HG03175 (cell line): ENCODE measurements at regions not wholly inside any gene's neighbourhood (a gene's known extent, or its start where the extent isn't known, plus 50 kb on each side); places are given as distances from the start of the nearest gene placed in this dataset.

Source experiments
- ATAC-seq: cut with Tn5 transposase; IDR thresholded peaks from one replicate; pipeline ENCODE4 v1.9.1; 2021; ENCODE audit warnings: mild to moderate bottlenecking, moderate library complexity; ENCODE audit not compliant: unreplicated experiment

GRCh38 chr2:156099382-156099781 lies 233.1 kb downstream of the NR4A2 start:
- ATAC-seq = no peak

DNA sequence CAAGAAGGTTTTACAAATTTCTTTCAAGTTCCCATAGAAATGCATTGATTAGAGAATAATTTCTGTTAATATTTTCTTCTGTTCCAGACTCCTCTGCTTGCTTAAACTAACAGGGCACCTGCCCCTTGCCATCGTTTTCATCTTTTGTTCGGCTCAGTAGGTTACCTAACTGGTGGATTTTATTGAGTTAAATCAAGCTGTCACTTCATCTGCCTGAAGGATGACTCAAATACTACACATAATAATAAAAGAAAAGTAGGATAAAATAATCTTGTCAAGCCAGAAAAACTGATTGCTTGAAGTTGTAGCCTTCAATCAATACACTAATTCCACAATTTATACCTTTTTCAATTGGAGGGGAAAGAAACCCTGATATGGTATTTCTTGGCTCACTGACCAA lies 234.0 kb downstream of the NR4A2 start:
- no peak for ATAC-seq

DNA sequence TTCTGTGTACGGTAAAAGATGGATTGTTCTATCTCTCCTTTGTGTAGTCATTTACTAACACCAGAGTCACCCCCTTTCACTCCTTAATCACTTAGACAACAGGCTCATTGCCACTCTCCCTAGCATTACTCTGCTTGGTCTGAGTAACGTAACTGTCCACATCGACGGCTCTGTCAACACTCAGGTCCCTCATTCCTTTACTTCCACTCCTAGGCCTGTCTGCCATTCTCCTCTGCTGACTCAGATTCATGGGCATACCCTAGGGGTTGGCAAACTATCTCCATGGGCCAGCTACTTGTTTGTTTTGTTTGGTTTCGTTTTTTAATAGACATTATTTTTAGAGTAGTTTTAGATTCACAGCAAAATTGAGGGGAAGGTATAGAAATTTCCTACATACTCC lies 243.9 kb downstream of the NR4A2 start:
- ATAC-seq = no peak

- ATAC-seq = no peak
Observed at GRCh38 chr2:156087875-156088274, 244.6 kb downstream of the NR4A2 start.

DNA sequence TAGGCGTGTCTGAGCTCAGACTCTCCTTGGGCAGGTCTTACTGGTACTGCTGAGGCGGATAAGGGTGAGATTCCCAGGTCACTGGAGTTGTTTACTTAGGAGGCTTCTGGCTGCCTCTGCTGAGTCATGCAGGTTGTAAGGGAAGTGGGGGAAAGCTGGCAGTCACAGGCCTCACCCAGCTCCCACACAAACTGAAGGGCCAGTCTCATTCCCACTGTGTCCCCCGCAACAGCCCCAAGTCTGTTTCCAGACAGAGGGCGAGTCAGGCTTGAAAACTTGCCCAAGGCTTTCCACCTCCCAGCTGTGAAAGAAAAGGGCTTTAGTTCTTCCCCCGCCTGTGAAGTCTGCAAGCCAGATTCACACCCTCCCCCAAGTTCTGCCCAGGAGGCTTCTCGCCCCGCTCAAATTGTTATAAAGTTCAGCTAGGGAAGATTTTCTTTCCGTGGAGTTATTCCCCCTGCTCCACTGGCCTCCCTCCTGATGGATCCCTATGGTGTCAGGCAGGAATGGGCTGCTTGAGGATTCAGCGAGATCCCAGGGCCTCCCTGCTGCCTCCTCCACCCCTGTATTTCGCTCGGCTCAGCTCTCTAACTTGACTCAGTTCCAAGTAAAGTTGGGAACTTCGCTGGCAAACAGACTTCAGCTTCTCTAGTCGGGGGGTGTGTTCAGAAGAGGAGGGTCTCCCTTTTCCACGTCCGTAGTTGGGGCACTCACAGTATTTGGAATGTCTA lies 248.6 kb downstream of the NR4A2 start:
- no peak for ATAC-seq

DNA sequence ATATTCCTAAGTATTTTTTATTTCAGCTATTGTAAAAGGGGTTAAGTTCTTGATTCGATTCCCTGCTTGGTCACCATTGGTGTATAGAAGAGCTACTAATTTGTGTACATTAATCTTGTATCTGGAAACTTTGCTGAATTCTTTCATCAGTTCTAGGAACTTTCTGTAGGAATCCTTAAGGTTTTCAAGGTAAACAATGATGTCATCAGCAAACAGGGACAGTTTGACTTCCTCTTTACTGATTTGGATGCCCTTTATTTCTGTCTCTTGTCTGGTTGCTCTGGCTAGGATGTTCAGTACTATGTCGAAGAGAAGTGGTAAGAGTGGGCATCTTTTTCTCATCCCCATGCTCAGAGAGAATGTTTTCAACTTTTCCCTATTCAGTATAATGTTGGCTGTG lies 252.7 kb downstream of the NR4A2 start:
- ATAC-seq = no peak

- ATAC-seq = no peak
Observed at GRCh38 chr2:156077041-156077742, 255.3 kb downstream of the NR4A2 start.

GRCh38 chr2:156065912-156066311 lies 266.6 kb downstream of the NR4A2 start:
- no peak for ATAC-seq

DNA sequence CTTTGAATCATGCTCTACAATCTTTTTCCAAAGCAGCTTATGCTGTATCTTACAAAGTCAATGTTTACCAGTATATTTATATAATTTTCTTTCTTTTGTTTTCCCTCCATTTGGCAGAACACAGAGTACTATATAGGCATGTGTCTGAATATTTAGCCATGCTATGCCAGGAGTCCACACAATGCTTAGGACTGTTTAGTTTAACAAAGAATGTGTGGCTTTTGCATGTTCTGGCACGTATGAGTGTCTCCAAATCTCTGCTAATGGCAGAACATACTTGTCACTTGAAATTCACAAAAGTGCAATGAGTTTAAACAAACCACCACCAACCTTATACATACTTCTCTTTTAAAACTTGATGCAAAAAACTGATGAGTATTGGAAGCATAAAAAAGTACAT lies 268.0 kb downstream of the NR4A2 start:
- no peak for ATAC-seq

DNA sequence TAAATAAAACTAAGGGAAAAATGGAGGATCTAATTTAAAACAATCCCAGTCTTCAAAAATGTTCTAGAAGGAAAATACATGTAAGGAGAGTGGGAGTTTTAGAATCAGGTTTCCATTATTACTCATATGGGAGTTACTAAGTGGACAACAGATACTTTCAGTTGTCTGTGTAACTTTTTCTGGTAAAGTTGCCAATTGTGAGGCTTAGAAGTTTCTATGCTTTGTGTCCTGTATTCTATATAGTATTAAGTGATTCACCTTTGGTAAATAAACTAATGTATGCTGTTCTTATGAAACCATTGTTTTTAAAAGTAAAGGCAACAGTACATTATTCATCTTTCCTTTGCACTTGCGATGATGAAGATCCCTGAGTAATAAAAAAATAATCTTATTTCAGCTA lies 274.9 kb downstream of the NR4A2 start:
- ATAC-seq = no peak

DNA sequence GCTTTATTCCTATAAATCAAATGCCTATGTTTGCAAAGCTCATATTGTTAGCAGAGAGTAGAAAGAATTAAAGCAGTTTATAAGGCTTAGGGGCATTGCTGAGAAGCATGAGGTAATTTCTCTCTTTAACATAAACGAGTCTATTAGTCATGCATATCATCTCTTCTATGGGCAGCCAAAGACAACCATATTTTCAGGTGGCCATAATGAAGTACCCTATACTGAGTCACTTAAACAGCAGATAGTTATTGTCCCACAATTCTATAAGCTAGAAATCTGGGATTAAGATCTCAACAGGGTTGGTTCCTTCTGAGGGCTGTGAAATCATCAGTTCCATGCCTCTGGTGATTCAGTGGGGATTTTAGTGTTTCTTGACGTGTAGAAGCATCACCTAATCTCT lies 277.5 kb downstream of the NR4A2 start:
- no peak for ATAC-seq

DNA sequence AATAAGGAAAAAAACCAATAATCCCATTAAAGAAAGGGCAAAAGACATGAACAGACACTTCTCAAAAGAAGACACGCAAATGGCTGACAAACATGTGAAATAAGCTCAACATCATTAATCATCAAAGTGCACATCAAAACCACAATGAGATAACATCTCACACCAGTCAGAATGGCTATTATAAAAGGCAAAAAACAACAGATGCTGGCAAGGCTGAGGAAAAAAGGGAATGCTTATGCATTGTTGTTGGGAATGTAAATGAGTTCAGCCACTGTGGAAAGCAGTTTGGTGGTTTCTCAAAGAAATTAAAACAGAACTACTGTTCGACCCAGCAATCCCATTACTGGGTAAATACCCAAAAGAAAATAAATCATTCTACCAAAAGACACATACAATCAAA lies 285.6 kb downstream of the NR4A2 start:
- ATAC-seq = no peak

DNA sequence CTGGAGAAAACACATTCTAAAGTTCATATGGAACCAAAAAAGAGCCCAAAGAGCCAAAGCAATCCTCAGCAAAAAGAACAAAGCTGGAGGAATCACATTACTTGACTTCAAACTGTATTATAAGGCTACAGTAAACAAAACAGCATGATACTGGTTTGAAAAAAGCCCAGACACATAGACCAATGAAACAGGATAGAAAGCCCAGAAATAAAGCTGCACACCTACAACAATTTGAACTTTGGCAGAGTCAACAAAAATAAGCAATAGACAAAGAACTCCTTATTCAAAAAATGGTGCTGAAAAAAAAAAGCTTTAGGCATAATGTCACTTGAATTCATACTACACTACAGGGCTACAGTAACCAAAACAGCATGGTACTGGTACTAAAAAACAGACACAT lies 289.6 kb downstream of the NR4A2 start:
- ATAC-seq = no peak

DNA sequence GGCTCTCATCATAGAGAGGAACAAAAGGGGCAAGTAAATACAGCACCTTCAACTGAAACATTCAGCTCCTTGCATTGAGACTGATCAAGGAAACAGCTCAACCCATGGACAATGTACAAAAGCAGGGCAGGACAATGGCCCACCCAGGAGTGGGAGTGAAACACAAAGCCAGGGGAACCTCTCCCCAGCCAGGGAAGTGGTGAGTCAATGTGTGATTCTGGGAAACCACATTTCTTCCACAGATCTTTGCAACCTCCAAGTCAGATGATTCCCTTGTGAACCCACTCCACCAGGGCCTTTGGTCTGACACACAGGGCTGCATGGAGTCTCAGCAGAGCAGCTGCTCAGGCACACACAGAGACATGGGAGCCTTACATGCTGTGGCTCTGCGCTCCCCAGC lies 294.5 kb downstream of the NR4A2 start:
- ATAC-seq = no peak

DNA sequence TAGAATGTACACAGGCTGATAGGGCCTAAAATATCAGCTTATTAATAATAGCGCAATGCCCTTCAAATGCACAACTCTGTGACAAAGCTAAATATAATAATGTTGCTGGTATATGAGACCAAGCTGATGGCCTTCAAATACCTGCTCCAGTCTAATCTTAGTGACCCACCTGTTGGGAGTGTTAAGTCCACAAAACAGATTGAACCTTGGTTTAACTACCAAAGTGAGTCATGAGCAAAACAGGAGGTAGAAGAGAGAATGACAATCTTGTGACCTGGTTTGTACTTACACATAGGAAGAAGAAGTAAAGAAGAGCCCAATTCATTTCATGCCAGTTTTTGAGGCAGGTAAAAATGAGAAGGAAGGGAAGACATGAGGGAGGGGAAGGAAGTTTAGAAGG lies 295.0 kb downstream of the NR4A2 start:
- ATAC-seq = no peak

DNA sequence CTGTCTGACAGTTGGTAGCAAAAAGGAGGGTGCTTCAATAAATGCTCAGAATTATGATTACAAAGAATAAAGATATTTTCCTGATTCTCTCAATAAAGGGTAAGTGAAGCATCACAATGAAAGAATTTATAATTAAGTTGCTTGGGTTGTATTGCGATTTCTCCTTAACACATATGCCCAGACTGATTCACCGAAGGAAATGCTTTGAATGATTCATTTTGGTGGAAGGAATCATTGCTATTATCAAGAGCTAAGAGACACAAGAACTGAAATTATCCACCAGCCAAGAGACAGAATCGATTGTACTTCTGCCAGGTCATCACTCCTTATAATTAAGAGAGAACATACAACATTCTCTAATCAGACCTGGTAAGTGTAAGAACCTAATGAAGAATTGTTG lies 301.4 kb downstream of the NR4A2 start:
- ATAC-seq = no peak

- ATAC-seq = peak; percentile 65
Observed at GRCh38 chr2:156023229-156023869, 309.2 kb downstream of the NR4A2 start.

DNA sequence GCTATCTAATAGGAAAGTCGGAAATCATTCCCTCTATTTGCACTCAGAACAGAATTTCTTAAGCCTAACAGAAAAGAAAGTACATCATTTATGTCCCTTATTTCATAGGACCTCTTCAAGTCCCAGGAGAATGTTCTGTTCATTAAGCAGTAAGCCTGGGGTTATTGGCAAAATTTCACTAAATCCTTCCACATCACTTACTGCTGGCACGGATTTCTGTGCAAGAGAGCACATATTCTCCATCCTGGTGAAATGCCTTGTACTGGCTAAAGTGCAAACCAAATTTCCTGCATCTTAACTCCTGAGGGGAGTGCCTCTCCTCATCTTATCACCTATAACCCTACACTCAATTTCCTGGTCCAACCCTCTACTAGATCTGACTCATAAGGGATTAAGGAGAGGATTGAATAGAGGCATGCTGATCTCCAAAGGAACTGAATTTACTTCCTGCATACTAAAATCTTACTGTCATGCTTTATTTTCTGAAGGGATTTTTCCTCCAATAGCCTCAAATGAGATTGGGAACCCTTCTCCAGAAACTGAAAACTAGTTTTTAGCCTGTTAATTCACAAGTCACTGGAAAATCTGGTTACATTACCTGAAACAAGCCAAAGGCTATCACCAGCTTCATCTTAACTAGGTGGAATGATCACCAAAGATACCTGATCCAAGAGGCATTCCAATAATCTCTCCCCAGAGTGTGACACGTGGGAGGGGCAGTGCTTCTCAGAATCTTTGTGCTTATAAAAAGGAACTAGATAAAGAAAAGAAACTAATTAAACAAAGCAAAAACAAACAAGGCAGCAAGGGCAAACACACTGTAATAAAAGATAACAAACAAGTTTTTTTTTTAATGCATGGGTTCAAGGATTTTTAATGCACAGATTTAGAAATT lies 311.1 kb downstream of the NR4A2 start:
- ATAC-seq = no peak

- no peak for ATAC-seq
Observed at GRCh38 chr2:156019341-156019740, 313.2 kb downstream of the NR4A2 start.

GRCh38 chr2:156017341-156017885 lies 315.1 kb downstream of the NR4A2 start:
- ATAC-seq = no peak

- ATAC-seq = no peak
Observed at GRCh38 chr2:156009293-156009692, 323.2 kb downstream of the NR4A2 start.
